HL-60 (cell line): ENCODE measurements at regions not wholly inside any gene's neighbourhood (a gene's known extent, or its start where the extent isn't known, plus 50 kb on each side); places are given as distances from the start of the nearest gene placed in this dataset.

Experiments
- CTCF ChIP-seq: IDR thresholded peaks from one replicate; pipeline ENCODE4 v1.5.1; 2011; ENCODE audit warnings: low read length, control low read depth, inconsistent platforms; ENCODE audit not compliant: insufficient read depth
- POLR2AphosphoS5 ChIP-seq: IDR thresholded peaks from 2 replicates; pipeline ENCODE4 v1.6.1; 2012; ENCODE audit warnings: low read depth

- TF ChIP-seq CTCF, result no peak
- TF ChIP-seq POLR2AphosphoS5, result no peak
These were observed 311.3 kb downstream of the TGFB2 start for GRCh38 chr1:218656301-218657037.
